Neural progenitor cell (in vitro differentiated cells): ENCODE measurements at regions not wholly inside any gene's neighbourhood (a gene's known extent, or its start where the extent isn't known, plus 50 kb on each side); places are given as distances from the start of the nearest gene placed in this dataset.
"Not testable (repeated sequence)": the region's sequence is repeated elsewhere in the genome, so short reads cannot be mapped to it uniquely, and the experiment has no call there.

ENCODE experiments used
- CTCF ChIP-seq: fragments of 200-600 bp; sonication (generic); IDR thresholded peaks from 2 replicates; pipeline ENCODE4 v1.5.1; 2017; ENCODE audit warnings: antibody characterized with exemption, mild to moderate bottlenecking
- EZH2 ChIP-seq: fragments of 200-600 bp; sonication (generic); IDR thresholded peaks from 2 replicates; pipeline ENCODE4 v1.6.1; 2017; ENCODE audit warnings: antibody characterized with exemption, mild to moderate bottlenecking, moderate library complexity
- EZH2phosphoT487 ChIP-seq: fragments of 200-600 bp; sonication (generic); IDR thresholded peaks from 2 replicates; pipeline ENCODE4 v1.6.1; 2017; ENCODE audit warnings: antibody characterized with exemption

- TF ChIP-seq CTCF, EZH2, EZH2phosphoT487: not testable (repeated sequence)
These were observed 540.1 kb downstream of the TBC1D22A start for GRCh38 chr22:47302587-47302986.
